ENCODE measurements at regions not wholly inside any gene's neighbourhood (a gene's known extent, or its start where the extent isn't known, plus 50 kb on each side); places are given as distances from the start of the nearest gene placed in this dataset.

DNA sequence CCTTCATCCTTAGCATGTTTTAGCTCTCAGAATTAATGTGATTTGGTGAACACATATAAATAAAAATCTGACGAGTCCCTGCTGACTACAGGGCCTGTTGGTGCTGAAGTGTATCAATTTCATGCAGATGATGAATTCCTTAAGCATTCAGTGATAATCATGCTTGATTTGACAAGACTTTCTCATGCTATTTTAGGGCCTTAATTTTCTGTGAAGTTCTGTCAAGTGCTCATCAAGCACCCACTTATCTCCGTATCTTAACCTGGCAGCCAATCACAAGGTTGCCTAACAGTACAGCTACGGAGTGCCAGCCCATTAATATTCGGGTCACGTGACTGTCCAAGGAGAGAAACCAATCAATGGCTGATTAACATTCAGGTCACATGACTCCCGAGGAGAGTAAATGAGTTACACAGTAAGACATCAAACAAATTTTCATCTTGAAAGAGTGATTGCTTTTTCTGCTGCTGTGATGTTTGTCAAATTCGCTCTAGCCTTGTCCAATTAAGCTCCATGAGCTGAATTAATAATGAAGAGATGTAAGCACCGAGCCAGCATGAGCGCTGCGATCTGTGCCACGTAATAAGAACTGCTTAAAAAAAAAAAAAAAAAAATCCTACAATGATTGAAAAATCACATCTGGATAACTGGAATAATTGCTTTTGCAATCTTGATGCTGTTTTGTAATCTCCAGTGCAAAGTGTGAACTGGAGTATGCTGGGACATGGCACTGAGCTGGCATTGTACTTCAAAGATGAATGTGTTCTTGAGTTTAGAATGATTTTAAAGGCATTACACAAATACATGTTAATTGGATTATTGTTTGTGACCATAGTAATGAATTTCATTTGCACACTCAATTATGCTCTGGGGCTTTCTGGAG, 104.3 kb upstream of the SPATA31D4 start:
- no peaks in the 10 kb centered on the region for H3K36me3 Mint-ChIP-seq (ENCODE audit: low read depth)
- no peak for DNase-seq
- no peak for ATAC-seq
- H3K4me1 Mint-ChIP-seq (ENCODE audit: low read depth), result no peaks in the 10 kb centered on the region
- intact Hi-C loops (cut with micrococcal nuclease), result no loop called here
- TF ChIP-seq CTCF (IDR thresholded peaks at IDR 0.05), result no peak
- H3K27ac Mint-ChIP-seq, result no peak overlapping the region
- ChIA-PET POLR2A (no interaction called here), CTCF (no interaction called here)
- no peaks in the 10 kb centered on the region for H3K27me3 Mint-ChIP-seq
- no peaks in the 10 kb centered on the region for H3K9me3 Mint-ChIP-seq
- H3K4me3 Mint-ChIP-seq, result no peak overlapping the region

- ChIA-PET CTCF (no interaction called here), POLR2A (no interaction called here)
- intact Hi-C loops (cut with micrococcal nuclease), result no loop called here
- no peak for TF ChIP-seq CTCF (IDR thresholded peaks at IDR 0.05)
- no peaks in the 10 kb centered on the region for H3K27me3 Mint-ChIP-seq
- no peak overlapping the region for H3K27ac Mint-ChIP-seq
- no peak overlapping the region for H3K4me3 Mint-ChIP-seq
- DNase-seq (no peak), ATAC-seq (no peak)
- no peaks in the 10 kb centered on the region for H3K9me3 Mint-ChIP-seq
- H3K36me3 Mint-ChIP-seq (ENCODE audit: low read depth), result no peaks in the 10 kb centered on the region
- H3K4me1 Mint-ChIP-seq (ENCODE audit: low read depth), result no peaks in the 10 kb centered on the region
These were observed 103.2 kb upstream of the SPATA31D4 start for GRCh38 chr9:81824802-81825730.

DNA sequence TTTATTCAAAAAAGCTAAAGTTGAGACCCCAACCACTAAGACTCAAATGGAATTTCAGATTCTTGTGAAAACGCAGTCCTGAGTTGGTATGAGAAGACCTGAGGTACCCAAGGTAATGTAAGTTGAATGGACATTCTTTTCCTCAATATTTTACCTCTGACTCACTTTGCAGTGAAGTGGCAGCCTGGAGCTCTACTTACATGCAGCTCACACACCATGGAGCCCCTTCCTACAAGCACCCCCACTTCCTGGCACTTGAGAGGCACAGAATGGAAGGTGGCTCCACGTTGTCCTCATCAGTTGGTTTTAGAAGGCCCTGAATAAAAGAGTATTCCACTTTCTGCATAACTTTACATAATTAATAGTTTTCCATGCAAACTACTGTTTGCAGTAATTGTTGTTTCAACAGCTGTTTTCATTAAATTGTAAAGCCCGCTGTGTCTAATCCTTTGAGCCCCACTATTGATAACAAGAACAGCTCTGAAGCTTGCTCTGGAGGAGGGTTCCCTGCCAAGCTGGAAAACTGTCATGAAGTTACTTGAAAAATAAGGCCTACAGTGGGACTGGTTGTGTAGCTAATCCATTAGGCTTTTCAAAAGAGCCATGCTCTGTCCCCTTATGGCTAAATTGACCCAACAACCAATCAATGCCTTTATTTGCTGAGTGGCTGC, 102.2 kb upstream of the SPATA31D4 start:
- no peak overlapping the region for H3K4me3 Mint-ChIP-seq
- no peak overlapping the region for H3K27ac Mint-ChIP-seq
- H3K27me3 Mint-ChIP-seq, result no peaks in the 10 kb centered on the region
- ChIA-PET POLR2A (interaction anchor here (0.5 kb wide), 1 partner anchor 1040 kb away, joined by 3 read pairs; no protein-coding TSS in a partner anchor), CTCF (no interaction called here)
- no peaks in the 10 kb centered on the region for H3K36me3 Mint-ChIP-seq (ENCODE audit: low read depth)
- ATAC-seq, result no peak
- no peaks in the 10 kb centered on the region for H3K9me3 Mint-ChIP-seq
- no peaks in the 10 kb centered on the region for H3K4me1 Mint-ChIP-seq (ENCODE audit: low read depth)
- intact Hi-C loops (cut with micrococcal nuclease), result no loop called here
- TF ChIP-seq CTCF (IDR thresholded peaks at IDR 0.05), result no peak
- no peak for DNase-seq

- no peak overlapping the region for H3K27ac Mint-ChIP-seq
- ATAC-seq, result no peak
- H3K36me3 Mint-ChIP-seq (ENCODE audit: low read depth), result no peaks in the 10 kb centered on the region
- no peaks in the 10 kb centered on the region for H3K27me3 Mint-ChIP-seq
- no peaks in the 10 kb centered on the region for H3K9me3 Mint-ChIP-seq
- no peak for TF ChIP-seq CTCF (IDR thresholded peaks at IDR 0.05)
- intact Hi-C loops (cut with micrococcal nuclease), result no loop called here
- H3K4me3 Mint-ChIP-seq, result no peak overlapping the region
- ChIA-PET CTCF (no interaction called here), POLR2A (no interaction called here)
- DNase-seq, result no peak
- H3K4me1 Mint-ChIP-seq (ENCODE audit: low read depth), result no peaks in the 10 kb centered on the region
These were observed 101.7 kb upstream of the SPATA31D4 start for GRCh38 chr9:81826517-81826906.
